Keratinocyte (primary cell): ENCODE measurements at regions not wholly inside any gene's neighbourhood (a gene's known extent, or its start where the extent isn't known, plus 50 kb on each side); places are given as distances from the start of the nearest gene placed in this dataset.

Experiments
- DNase-seq: peaks from one replicate; pipeline ENCODE4 v3.0.0-alpha.2; 2011; ENCODE audit warnings: low read depth, missing footprints, low spot score
- FAIRE-seq: peaks from 2 replicates; lab custom pipeline; 2011; peaks lifted over from hg19 to GRCh38; lab: Jason Lieb, UNC
- H2AFZ ChIP-seq: 2 replicates; pipeline ENCODE4 v1.6.0; 2012; ENCODE audit warnings: low read length, control low read depth, inconsistent platforms; ENCODE audit not compliant: control insufficient read depth
- H3K27ac ChIP-seq: 2 replicates; pipeline ENCODE4 v1.5.1; 2011; ENCODE audit warnings: low read length; ENCODE audit not compliant: control insufficient read depth, insufficient read depth
- H3K27me3 ChIP-seq: 3 replicates; pipeline ENCODE4 v1.6.0; 2011; ENCODE audit warnings: low read length; ENCODE audit not compliant: control insufficient read depth, insufficient read depth; ENCODE audit errors: extremely low read depth
- H3K36me3 ChIP-seq, 2 experiments: 2 replicates in 1 of 2; 3 replicates in 1 of 2; pipeline ENCODE4 v1.5.1; 2011; ENCODE audit warnings: low read length in 2 of 2, mild to moderate bottlenecking in 1 of 2; ENCODE audit not compliant: control insufficient read depth in 2 of 2, insufficient read depth in 2 of 2; ENCODE audit errors: extremely low read depth in 1 of 2
- H3K4me1 ChIP-seq: 3 replicates; pipeline ENCODE4 v1.5.1; 2011; ENCODE audit warnings: low read length; ENCODE audit not compliant: control insufficient read depth, insufficient read depth; ENCODE audit errors: extremely low read depth
- H3K4me2 ChIP-seq: 3 replicates; pipeline ENCODE4 v1.6.0; 2011; ENCODE audit warnings: low read depth, low read length; ENCODE audit not compliant: control insufficient read depth, insufficient read depth; ENCODE audit errors: extremely low read depth
- H3K4me3 ChIP-seq, 3 experiments: fragments of 200-600 bp in 1 of 3; sonication (generic) in 1 of 3; 2 replicates in 2 of 3; 3 replicates in 1 of 3; pipeline ENCODE4 v1.5.1; 2011 to 2016; ENCODE audit warnings: low read length in 3 of 3, mild to moderate bottlenecking in 3 of 3, control low read depth in 2 of 3, inconsistent platforms in 1 of 3, low read depth in 1 of 3, mixed read lengths in 1 of 3, mixed run types in 1 of 3, moderate library complexity in 1 of 3; ENCODE audit not compliant: control insufficient read depth in 2 of 3, insufficient read depth in 2 of 3; ENCODE audit errors: extremely low read depth in 1 of 3
- H3K79me2 ChIP-seq: 2 replicates; pipeline ENCODE4 v1.6.0; 2012; ENCODE audit warnings: low read length; ENCODE audit not compliant: control insufficient read depth, insufficient read depth
- H3K9ac ChIP-seq: 3 replicates; pipeline ENCODE4 v1.6.0; 2011; ENCODE audit warnings: low read length; ENCODE audit not compliant: control insufficient read depth, insufficient read depth; ENCODE audit errors: extremely low read depth
- H3K9me1 ChIP-seq: 3 replicates; pipeline ENCODE4 v1.6.0; 2011; ENCODE audit warnings: low read length; ENCODE audit not compliant: control insufficient read depth, insufficient read depth; ENCODE audit errors: extremely low read depth
- H3K9me3 ChIP-seq: 2 replicates; pipeline ENCODE4 v1.5.1; 2012; ENCODE audit warnings: low read depth, low read length; ENCODE audit not compliant: control insufficient read depth
- H4K20me1 ChIP-seq: 3 replicates; pipeline ENCODE4 v1.6.0; 2011; ENCODE audit warnings: low read length; ENCODE audit not compliant: control insufficient read depth, insufficient read depth; ENCODE audit errors: extremely low read depth
- CTCF ChIP-seq, 3 experiments: IDR thresholded peaks in 1 of 3; conservative IDR thresholded peaks in 1 of 3; optimal IDR thresholded peaks in 1 of 3; 2 replicates in 2 of 3; 3 replicates in 1 of 3; pipeline versions ENCODE3 to v1.5.1; 2011; ENCODE audit warnings: low read length in 3 of 3, mild to moderate bottlenecking in 3 of 3, moderate library complexity in 2 of 3, control low read depth in 1 of 3, inconsistent platforms in 1 of 3; ENCODE audit not compliant: insufficient read depth in 2 of 3; ENCODE audit errors: extremely low read depth in 1 of 3
- EZH2 ChIP-seq: IDR thresholded peaks from one replicate; pipeline ENCODE4 v1.6.1; 2012; ENCODE audit warnings: inconsistent platforms, mild to moderate bottlenecking, low read length, moderate library complexity
- dilution Hi-C: fragments of 300-500 bp; cut with MboI; formaldehyde crosslinking; loops from one replicate; pipeline ENCODE4 v1.7.0; 2020; ENCODE audit warnings: low sequenced_read_pairs; ENCODE audit not compliant: extremely low pct_ligation_motif_present

GRCh38 chr12:27133022-27133590, 50.7 kb upstream of the C12orf71 start:
- Histone ChIP-seq H3K36me3 (no peaks in the 10 kb centered on the region), H3K4me3 (no peak overlapping the region), H4K20me1 (no peaks in the 10 kb centered on the region), H3K4me1 (no peaks in the 10 kb centered on the region), H3K27ac (no peak overlapping the region), H2AFZ (no peak overlapping the region), H3K9me3 (no peaks in the 10 kb centered on the region), H3K4me2 (no peak overlapping the region), H3K79me2 (no peaks in the 10 kb centered on the region), H3K27me3 (no peaks in the 10 kb centered on the region), H3K9me1 (no peaks in the 10 kb centered on the region), H3K9ac (no peak overlapping the region)
- dilution Hi-C loops = no loop called here
- no peak for TF ChIP-seq CTCF (optimal IDR thresholded peaks at IDR 0.05 in 1 of 3, IDR thresholded peaks at IDR 0.05 in 1 of 3, conservative IDR thresholded peaks at IDR 0.05 in 1 of 3; ENCODE audit: extremely low read depth in 1 of 3, insufficient read depth in 2 of 3, low read length in 3 of 3)
- TF ChIP-seq EZH2 = no peak
- DNase-seq (no peak), FAIRE-seq (no peak)

GRCh38 chr12:27140478-27140969, 58.1 kb upstream of the C12orf71 start:
- no peaks in the 10 kb centered on the region for H3K9me1 ChIP-seq
- TF ChIP-seq CTCF (optimal IDR thresholded peaks at IDR 0.05 in 1 of 3, IDR thresholded peaks at IDR 0.05 in 1 of 3, conservative IDR thresholded peaks at IDR 0.05 in 1 of 3; ENCODE audit: extremely low read depth in 1 of 3, insufficient read depth in 2 of 3, low read length in 3 of 3) (no peak), EZH2 (no peak)
- no peak for DNase-seq
- H3K9me3 ChIP-seq = no peaks in the 10 kb centered on the region
- no peak overlapping the region for H2AFZ ChIP-seq
- H3K4me2 ChIP-seq = no peak overlapping the region
- no peak overlapping the region for H3K27ac ChIP-seq
- H3K9ac ChIP-seq = no peak overlapping the region
- no peaks in the 10 kb centered on the region for H3K4me1 ChIP-seq
- FAIRE-seq = no peak
- H4K20me1 ChIP-seq = no peaks in the 10 kb centered on the region
- no peak overlapping the region for H3K4me3 ChIP-seq
- H3K27me3 ChIP-seq = no peaks in the 10 kb centered on the region
- dilution Hi-C loops = no loop called here
- H3K36me3 ChIP-seq = no peaks in the 10 kb centered on the region
- H3K79me2 ChIP-seq = no peaks in the 10 kb centered on the region
